NOMO-1 treated with dmso at 0.1 percent for 144 hours (cell line): ENCODE measurements at regions not wholly inside any gene's neighbourhood (a gene's known extent, or its start where the extent isn't known, plus 50 kb on each side); places are given as distances from the start of the nearest gene placed in this dataset.
"Not testable (repeated sequence)": the region's sequence is repeated elsewhere in the genome, so short reads cannot be mapped to it uniquely, and the experiment has no call there.

Experiments
- DNase-seq: peaks from one replicate; lab custom pipeline; 2025; ENCODE audit not compliant: unreplicated experiment; lab: John Stamatoyannopoulos, UW

DNA sequence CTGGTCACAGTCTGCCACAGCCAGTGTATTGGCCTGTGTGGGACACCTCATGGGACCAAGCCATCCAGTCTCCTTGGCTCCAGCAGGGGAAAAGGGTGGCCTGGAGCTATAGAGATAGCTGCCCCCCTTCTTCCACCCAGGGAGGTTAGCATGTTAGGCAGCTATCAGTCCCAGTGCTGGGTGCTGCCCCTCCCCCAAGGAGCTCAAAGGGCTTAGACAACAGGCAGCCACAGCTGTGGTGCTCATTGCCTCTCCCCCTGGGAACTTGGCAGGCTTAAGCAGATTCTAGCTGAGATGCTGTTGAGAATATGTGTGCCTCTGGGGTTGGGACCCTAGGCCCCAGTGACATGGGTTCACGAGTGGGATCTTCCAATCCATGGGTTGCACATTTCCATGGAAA, 226.0 kb upstream of the PTGER4 start:
- DNase-seq: no peak

DNA sequence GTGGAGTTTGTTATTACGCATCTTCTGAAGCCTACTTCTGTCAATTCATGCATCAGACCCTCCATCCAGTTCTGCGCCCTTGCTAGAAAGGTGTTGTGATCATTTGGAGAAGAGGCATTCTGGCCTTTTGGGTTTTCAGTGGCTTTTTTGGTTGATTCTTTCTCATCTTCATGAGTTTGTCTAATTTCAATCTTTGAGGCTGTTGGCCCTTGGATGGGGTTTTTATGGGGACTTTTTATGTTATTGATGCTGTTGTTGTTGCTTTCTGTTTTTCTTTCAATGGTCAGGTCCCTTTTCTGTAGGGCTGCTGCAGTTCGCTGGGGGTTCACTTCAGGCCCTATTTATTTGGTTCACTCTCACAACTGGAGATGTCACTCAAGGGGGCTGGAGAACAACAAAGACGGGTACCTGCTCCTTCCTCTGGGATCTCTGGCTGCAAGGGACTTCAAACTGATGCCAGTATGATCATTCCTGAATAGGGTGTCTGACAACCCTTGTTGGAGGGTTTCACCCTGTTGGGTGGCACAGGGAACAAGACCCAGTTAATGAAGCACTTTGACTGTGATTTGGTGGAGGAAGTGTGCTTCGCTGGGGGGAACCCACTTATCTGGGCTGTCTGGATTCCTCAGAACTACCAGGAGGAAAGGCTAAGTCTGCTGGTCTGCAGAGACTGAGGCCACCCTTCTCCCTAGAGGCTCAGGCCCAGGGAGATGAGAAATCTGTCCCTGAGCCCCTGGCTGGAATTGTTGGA, 226.7 kb upstream of the PTGER4 start:
- no peak for DNase-seq

DNA sequence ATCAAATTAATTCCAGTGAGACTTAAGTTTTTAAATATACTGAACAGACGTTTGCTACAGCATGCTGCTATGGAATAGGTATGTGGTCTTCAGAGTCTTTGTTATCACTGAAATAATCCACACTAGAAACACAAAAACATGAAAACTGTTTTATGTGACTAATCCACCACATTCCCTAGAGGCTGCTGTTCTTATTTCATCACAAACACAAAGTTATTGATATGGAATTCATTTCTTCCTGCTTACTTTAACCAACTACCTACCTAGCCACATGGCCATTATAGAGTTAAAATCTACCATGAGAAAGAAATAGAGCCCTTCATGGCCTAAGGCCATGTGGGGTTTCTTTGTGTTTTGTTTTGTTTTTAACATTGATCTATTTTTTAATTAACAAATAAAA, 232.3 kb upstream of the PTGER4 start:
- DNase-seq: no peak

DNA sequence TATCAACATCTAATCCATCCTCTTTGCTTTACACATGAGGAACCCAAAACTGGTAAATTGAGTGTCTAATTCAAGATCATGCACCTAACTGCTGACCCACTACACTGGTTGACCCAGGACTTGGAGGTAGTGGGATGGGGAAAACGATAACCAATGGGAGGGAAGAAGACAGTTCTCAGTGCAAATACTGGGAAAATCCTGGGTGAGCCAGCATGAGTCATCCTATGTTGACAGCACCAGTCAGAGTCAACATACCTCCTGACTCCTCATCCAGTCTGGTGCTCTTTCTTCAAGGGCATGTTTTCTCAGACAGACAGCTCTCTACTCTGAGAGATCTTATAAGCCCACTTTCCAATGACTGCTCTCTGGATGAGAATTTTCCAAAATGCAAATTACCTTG, 232.8 kb upstream of the PTGER4 start:
- DNase-seq: no peak

DNA sequence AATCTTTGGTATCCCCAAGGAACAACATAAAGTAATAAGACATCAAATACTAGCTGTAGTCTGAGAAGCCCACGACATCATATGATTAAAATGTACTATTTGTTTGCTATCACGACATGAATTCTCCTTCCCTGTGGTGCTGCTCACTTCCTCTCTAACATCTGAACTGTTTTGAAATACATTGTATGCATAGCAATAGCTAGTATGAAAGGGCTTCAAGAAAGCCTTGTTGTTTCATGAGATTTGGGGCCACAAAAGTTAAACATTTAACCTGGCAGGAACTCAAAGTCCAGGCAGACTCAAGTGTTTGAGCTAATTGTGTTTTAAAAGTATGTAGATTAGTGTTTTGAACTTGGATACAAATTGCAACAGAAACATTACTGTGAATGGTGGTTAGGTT, 237.4 kb upstream of the PTGER4 start:
- DNase-seq: no peak

DNA sequence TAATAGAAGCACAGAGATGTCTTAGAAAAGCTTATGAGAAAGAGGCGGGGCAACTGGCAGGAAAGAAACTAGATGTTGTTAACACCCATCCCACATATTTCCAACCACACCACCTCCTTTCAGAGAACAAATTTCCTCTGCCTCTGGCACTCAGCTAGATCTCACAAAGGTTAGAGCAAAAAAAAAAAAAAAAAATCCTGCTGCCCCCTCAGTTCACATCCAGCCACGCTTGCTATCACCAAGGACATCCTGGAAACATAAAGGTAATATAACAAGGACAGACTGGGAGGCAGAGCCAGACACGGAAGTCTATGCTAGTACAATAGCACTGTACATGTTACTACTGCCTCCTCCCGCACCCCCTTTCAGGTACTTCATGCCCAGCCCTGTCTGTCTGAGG, 238.0 kb upstream of the PTGER4 start:
- no peak for DNase-seq

DNA sequence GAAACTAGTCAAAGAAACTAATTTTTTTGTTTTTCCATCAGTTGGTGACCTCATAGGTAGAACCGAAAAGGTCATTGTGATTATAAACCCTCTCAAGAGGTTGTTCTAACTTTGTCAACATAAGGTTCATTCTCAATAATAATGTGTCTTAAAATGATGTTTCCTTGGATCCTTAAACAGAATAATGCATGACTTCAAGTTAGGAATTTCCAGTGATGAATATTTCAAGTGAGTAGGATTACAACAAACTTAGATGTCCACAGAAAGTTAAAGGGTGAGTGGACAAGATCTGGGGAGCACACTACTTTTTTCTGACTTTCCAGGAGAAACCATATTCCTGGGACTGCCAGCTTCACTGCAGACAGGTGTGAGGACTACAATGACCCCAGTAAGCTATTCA, 239.0 kb upstream of the PTGER4 start:
- DNase-seq: no peak

DNA sequence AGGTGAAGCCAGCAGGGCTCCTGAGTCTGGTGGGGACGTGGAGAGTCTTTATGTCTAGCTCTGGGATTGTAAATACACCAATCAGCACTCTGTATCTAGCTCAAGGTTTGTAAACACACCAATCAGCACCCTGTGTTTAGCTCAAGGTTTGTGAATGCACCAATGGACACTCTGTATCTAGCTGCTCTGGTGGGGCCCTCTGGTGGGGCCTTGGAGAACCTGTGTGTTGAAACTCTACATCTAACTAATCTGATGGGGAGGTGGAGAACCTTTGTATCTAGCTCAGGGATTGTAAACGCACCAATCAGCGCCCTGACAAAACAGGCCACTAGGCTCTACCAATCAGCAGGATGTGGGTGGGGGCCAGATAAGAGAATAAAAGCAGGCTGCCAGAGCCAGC, 240.6 kb upstream of the PTGER4 start:
- not testable (repeated sequence) for DNase-seq

DNA sequence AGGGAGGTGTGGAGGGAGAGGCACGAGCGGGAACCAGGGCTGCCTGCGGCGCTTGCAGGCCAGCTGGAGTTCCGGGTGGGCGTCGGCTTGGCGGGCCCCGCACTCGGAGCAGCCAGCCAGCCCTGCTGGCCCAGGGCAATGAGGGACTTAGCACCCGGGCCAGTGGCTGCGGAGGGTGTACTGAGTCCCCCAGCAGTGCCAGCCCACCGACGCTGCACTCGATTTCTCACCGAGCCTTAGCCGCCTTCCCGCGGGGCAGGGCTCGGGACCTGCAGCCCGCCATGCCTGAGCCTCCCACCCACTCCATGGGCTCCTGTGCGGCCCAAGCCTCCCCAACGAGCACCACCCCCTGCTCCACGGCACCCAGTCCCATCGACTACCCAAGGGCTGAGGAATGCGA, 241.1 kb upstream of the PTGER4 start:
- DNase-seq: not testable (repeated sequence)

DNA sequence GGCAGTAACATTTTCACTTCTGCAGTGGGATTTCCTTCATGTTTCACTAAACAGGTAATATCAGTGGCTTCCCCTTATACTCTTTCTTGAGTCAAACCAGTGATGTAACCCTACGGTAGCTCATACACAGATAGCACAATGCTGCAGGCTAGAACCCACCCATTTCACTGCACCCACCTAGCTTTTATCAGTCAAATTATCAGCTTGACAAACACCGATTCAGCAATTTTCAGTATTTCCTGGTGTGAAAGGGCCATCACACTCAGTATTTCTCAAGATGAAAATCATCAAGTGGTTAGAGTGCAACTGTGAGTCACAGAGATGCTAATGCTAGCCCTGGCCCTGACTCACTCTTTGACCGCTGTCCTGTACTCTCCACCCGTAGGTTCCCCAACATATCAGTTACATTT, 242.3 kb upstream of the PTGER4 start:
- peak; percentile 87 for DNase-seq

DNA sequence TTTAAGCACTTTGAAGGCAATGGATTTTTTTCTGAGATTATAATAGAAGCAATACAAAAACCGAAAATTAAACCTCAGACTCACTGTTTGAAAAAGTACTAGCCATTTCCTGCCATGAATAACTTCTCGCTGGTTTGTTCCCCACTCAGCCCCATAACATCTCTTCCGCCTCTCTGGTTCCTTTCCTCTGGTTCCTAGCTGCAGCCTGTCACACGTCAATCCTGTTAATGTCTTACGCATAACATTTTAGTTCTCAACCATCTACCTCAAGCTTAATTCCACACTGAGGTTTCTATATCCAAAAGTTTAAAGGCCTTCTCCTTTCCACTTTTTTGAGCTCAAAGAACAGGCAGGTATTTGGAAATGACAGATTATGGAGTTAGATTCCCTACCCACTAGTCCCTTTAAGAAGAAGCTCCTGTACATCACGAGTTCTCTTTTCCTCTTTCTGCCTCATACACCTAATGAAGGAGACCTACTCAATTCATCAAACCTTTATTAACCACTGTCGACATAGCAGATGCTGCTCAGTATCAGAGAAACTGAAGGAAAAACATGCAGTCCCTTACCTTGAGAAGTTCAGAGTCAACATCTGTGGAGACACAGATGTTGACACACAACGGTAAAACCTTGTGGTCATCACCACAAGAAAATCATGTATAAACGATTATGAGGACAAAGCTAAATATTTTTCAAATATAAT, 243.0 kb upstream of the PTGER4 start:
- DNase-seq: peak; percentile 18

DNA sequence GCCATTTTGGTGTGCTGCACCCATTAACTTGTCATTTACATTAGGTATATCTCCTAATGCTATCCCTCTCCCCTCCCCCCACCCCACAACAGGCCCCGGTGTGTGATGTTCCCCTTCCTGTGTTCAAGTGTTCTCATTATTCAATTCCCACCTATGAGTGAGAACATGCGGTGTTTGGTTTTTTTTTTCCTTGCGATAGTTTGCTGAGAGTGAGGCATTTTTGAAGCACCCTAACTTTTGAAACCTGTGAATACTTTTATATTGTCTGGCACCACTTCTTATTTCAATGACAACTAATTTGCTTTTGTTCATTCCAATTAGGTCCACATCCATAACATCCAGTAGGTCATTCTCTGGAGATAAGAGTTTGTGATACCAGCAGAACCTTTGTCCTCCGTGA, 244.0 kb upstream of the PTGER4 start:
- DNase-seq: not testable (repeated sequence)

DNA sequence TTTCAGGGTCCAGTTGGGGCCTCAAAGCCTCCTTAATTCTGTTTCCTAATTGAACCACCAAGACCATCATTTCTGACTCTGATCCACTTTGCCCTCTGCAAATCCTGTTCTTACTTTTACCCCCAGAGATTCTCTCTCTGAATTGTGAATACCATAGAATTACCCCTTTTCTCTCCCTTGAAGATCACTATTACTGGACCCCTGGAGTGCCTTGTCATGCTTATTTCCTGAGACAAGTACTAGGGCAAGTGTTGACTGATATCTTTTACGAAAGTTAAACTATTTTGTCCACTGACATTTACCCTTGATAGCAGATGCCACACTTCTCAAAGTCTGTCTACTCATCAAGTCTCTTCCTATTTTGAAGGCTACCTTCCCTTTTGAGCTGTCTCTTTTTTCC, 246.9 kb upstream of the PTGER4 start:
- no peak for DNase-seq

DNA sequence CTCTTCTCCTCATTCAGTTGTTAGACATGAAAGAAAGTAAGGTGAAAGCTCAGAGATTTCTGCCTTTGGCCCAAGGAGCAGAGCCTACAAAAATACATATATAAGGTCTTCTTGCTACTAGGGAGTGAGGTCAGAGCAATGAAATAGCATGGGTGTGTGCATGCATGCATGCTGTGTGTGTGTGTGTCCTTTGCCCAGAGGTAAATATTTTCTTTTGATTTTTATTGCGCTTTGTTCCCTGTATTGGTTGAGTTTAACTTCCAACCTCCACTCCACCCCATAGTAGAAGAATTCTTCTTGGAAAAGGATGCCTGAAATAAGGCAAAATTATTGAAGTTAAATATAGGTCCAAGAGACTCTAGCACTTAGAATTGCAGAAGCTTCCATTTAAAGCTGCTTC, 248.0 kb upstream of the PTGER4 start:
- no peak for DNase-seq

DNA sequence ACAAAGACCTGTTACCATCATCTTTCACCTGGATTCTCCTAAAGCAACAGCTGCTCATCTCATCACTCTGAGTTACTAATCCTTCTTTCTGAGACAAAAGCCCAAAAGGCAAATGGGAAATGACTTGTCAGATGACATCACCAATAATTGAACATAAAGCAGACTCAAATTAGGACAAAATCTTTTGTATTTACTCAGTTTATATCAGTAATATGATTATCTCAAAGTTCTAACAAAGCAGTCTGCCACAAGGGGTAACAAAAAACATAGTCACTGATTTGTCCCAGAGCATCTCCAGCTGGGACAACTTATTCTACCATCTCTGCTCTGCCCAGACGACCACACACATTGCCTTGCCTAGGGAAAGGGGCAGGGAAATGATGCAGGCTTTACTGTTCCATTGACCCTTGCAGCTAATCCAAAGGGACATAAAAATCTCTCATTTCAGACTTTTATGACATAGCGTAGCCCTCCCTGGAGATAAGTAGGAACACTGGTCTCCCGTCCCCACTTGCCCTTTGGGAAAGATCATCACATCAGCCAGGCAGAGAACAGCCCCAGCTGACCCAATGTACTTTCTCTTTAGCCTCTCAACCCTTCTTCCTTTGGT, 249.5 kb upstream of the PTGER4 start:
- DNase-seq: no peak

DNA sequence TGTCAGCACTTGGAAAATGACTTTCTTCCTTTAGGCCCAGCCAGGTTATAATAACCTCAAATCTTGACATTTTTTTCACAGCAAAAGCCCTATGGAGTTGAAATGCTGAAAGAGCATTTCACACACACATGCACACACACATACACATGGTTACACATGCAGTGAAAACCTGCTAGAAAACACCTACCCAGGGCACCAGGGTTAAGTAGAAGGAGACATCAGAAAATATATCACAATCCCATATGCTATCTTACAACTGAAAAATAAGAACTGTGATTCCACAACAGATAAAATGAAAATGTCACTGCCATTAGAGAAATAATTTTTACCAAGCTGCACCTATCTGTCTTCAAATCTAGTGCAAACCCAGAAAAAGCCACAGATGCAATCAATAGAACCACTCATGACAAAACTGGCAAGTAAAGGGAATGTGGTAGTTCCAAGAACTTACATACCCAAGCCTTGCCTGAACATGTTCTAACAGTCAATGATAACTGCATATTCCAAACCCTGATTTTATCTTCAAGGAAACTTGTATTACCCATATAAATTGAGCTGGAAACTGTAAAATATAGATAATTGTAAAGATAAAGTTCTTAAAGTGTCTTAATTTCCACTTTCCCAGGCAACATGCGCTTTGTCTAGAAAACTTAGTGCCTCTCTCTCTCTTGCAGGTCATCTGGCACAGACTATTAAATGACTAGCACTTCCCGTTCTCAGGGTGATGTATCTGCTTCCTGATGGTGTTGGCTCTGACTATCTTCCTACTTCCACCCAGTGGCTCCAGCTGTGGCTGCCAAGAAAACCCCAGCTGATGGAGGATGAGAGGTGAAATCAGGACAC, 250.2 kb upstream of the PTGER4 start:
- DNase-seq: peak; percentile 88

DNA sequence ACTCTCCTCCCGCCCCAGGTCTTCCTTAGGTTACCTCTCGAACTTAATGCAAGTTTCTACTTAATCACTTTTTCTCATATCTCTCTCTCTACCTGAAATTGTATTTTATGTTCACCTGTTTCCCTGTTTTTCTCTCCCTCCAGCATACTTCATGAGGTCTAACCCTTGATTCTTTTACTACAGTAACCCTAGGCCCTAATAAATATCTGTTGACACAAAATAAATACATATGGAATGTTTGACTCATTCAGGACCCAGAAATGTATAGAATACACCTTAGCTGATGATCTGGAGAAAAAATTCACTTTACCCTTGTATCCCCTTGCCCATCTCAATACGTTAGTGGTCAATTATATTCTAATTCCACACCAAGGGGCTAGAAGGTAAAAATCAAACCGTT, 250.9 kb upstream of the PTGER4 start:
- DNase-seq: no peak

DNA sequence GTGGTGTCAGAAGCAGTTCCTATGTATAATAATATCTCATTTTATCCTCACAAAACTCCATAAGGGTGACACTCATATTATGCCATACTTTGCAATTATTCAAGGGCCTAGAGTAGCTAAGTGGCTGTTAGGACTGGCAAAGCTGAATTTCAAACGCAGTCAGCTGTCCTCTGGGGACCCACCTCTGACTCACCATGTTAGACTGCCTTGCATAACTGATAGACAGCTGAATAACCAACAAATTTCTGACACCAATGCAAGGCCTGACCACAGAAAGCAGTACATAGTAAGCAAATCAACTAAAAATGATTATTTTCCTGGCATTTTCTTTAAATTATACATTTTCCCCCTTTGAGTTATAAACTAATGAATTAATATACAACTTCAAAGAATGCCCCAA, 251.6 kb upstream of the PTGER4 start:
- DNase-seq: peak; percentile 51

DNA sequence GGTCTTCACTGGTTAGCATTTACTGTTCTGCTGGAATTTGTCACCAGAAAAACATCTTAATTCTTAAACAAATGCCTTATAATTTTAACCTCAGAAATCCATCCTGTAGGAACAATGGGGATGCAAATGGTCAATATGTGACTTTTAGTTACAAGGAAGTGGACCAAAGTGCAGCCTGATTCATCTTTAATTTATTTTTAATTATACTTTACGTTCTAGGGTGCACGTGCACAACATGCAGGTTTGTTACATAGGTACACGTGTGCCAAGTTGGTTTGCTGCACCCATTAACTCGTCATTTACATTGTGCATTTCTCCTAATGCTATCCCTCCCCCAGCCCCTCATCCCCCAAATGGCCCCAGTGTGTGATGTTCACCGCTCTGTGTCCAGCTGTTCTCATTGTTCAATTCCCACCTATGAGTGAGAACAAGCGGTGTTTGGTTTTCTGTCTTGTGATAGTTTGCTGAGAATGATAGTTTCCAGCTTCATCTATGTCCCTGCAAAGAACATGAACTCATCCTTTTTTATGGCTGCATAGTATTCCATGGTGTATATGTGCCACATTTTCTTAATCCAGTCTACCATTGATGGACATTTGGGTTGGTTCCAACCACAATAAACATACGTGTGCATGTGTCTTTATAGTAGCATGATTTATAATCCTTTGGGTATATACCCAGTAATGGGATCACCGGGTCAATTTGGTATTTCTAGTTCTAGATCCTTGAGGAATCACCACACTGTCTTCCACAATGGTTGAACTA, 262.5 kb upstream of the PTGER4 start:
- DNase-seq: not testable (repeated sequence)

DNA sequence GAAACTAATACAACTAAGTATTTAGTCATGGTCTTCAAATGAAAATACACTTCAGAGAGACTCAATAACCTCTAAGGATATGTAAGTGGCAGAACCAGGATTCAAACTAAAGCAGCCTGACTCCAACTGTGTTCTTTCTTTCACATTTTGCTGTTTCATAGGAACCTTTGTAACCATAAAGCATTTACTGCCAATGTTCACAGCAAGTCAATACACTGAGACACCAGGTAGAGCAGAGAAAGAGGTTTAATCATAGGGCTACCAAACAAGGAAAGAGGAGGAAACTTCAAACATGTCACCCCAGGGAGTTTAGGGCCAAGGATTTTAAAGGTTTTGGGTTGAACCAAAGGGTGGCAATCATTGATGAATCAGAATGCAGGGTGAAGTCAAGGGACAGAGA, 263.1 kb upstream of the PTGER4 start:
- no peak for DNase-seq

DNA sequence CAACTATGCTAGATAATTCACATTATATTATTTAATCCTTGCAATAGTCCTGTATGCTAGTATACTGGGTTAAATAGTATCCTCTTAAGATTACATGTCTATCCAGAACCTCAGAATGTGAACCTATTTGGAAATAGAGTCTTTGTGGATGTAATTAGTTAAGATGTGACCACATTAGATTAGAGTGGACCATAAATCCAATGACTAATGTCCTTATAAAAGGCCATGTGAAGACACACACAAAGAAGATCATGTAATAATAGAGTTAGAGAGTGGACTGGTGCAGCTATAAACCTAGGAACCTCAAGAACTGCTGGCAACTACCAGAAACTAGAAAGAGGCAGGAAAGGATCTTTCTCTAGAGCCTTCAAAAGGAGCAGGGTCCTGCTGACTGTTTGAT, 263.6 kb upstream of the PTGER4 start:
- no peak for DNase-seq
